Bronchial epithelial cell (primary cell): ENCODE measurements at regions not wholly inside any gene's neighbourhood (a gene's known extent, or its start where the extent isn't known, plus 50 kb on each side); places are given as distances from the start of the nearest gene placed in this dataset.

ENCODE experiments used
- DNase-seq: peaks from one replicate; pipeline ENCODE4 v3.0.0-alpha.2; 2010; ENCODE audit warnings: low read depth
- FAIRE-seq: peaks from 2 replicates; lab custom pipeline; 2011; peaks lifted over from hg19 to GRCh38; lab: Jason Lieb, UNC
- H3K27me3 ChIP-seq: 2 replicates; pipeline ENCODE4 v1.5.1; 2011; ENCODE audit warnings: low read length; ENCODE audit not compliant: control insufficient read depth, insufficient read depth
- H3K36me3 ChIP-seq: 2 replicates; pipeline ENCODE4 v1.5.1; 2011; ENCODE audit warnings: low read length; ENCODE audit not compliant: control insufficient read depth, insufficient read depth
- H3K4me3 ChIP-seq: 2 replicates; pipeline ENCODE4 v1.5.1; 2011; ENCODE audit warnings: mild to moderate bottlenecking, low read depth, low read length, control low read depth
- TF ChIP-seq, protein P1 (sequence below): IDR thresholded peaks from 2 replicates; pipeline ENCODE4 v1.5.1; 2011; ENCODE audit warnings: mild to moderate bottlenecking, moderate library complexity, low read length, control low read depth, inconsistent platforms; ENCODE audit not compliant: insufficient read depth, severe bottlenecking

DNA sequence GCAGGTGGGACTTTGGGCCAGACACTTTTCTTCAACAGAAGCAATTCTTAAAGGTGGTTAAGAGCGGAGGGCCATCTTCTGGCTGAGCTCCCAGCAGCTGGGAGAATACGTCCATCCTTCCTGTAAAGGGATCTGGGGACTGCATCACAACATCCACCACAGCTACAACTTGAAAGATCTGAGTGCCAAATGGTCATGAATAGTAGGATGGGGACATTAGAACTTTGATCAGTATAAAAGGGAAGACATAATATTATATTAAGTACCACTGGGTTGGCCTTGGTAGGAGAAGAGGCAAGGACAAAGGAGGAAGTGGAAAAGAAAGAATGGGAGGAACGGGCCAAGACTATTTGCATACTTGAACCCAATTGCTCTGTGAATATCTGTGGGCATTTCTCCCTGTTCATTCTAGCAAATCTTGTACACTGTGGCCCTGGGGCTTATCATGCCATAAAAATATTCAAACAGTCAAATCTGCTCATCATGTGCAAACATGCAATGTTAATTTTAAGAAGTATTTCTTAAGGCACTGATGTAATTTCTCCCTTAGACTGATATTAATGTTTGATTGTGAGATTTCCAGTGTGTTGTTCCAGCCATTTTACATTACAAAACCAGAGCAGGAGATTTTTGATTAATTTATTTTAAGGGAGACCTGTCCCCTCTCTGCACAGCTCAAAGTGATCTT lies 65.5 kb upstream of the CREB5 start:
- H3K36me3 ChIP-seq: no peaks in the 10 kb centered on the region
- DNase-seq (no peak), FAIRE-seq (no peak)
- no peaks in the 10 kb centered on the region for H3K27me3 ChIP-seq
- TF ChIP-seq, protein P1, sequence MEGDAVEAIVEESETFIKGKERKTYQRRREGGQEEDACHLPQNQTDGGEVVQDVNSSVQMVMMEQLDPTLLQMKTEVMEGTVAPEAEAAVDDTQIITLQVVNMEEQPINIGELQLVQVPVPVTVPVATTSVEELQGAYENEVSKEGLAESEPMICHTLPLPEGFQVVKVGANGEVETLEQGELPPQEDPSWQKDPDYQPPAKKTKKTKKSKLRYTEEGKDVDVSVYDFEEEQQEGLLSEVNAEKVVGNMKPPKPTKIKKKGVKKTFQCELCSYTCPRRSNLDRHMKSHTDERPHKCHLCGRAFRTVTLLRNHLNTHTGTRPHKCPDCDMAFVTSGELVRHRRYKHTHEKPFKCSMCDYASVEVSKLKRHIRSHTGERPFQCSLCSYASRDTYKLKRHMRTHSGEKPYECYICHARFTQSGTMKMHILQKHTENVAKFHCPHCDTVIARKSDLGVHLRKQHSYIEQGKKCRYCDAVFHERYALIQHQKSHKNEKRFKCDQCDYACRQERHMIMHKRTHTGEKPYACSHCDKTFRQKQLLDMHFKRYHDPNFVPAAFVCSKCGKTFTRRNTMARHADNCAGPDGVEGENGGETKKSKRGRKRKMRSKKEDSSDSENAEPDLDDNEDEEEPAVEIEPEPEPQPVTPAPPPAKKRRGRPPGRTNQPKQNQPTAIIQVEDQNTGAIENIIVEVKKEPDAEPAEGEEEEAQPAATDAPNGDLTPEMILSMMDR: no peak
- no peak overlapping the region for H3K4me3 ChIP-seq

DNA sequence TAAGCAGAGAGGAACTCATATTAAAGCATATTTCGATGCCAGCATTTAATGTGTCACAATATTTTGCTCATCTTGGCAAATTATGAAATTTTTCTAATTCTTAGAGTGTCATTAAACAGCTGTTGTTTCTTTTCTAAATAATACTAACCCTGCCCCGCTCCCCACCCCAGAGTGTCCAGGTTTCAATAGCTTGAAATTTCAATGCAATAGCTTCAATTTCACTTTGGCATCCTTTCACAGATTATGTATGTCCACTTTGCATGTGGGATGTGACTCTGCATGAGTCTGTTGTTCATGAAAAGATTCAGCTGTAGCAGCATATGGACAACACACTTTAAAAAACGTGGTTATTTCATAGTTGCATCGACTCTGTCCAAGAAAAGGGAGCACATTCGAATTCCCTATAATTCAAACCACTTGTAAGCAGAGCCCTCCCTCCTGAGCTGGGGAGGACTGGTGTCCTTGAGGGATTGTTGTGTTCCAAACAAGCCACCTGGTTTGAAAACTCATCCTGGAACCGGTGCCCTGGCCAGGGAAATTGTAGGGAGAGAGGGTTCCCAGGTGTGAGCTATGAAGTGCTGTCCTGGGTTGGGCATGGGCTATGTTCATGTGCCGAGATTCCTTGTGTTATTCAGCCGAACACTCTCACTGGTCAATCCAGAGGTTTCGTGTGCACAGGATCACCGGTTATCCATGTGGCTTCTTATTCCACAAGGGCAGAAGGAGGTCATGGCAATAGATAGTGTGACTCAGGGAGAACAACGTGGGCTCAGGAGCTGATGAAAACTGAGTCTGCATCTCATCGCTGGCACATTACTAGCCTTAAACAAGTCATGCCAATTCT lies 64.6 kb upstream of the CREB5 start:
- FAIRE-seq (peak; percentile 36), DNase-seq (no peak)
- no peaks in the 10 kb centered on the region for H3K36me3 ChIP-seq
- H3K4me3 ChIP-seq: no peak overlapping the region
- TF ChIP-seq, protein P1: no peak
- H3K27me3 ChIP-seq: no peaks in the 10 kb centered on the region

DNA sequence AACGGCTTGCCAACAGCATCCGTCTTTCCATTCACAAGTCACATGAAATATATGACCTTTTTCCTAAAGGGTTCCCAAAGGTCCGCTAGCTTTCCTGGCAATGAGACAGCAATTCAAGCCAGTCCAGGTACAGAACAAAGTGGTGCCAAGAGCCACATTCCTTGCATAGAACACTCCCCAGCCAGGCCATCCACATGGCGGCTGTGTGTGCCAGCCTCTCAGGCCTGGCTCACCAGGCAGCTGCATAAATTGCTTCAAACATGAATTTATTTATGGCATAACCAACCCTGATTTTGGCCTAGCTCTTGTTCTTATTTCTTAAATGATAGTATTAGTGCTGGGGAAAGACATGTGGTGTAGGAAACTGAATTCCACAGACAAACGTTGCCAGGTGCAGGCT lies 63.7 kb upstream of the CREB5 start:
- H3K36me3 ChIP-seq: no peaks in the 10 kb centered on the region
- DNase-seq (no peak), FAIRE-seq (no peak)
- H3K4me3 ChIP-seq: no peak overlapping the region
- TF ChIP-seq, protein P1: no peak
- no peaks in the 10 kb centered on the region for H3K27me3 ChIP-seq

DNA sequence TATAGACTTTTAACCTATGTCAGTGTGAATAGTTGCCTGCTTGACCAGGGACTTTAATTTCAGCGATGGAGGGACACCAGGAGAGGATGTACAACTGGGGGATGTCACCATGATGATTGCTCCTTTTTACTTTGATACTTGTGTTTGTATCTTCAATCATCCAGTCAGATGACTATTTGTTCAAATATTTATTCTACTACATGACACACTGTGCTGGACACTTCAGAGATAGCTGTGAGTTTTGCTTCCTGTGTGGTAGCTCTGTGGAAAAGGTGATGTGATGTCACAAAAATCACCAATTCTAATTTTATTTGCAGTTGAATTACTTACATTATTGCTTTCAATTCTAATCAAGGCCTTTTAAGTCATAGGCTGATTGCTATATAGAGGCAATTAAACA lies 62.7 kb upstream of the CREB5 start:
- DNase-seq: peak; percentile 71
- FAIRE-seq: no peak
- no peak overlapping the region for H3K4me3 ChIP-seq
- no peaks in the 10 kb centered on the region for H3K27me3 ChIP-seq
- no peaks in the 10 kb centered on the region for H3K36me3 ChIP-seq
- TF ChIP-seq, protein P1: no peak

- H3K27me3 ChIP-seq: no peaks in the 10 kb centered on the region
- TF ChIP-seq, protein P1: no peak
- DNase-seq (no peak), FAIRE-seq (no peak)
- no peak overlapping the region for H3K4me3 ChIP-seq
- H3K36me3 ChIP-seq: no peaks in the 10 kb centered on the region
Measured at GRCh38 chr7:28350662-28351061, 61.7 kb upstream of the CREB5 start.
